DND-41 (cell line): ENCODE measurements at regions not wholly inside any gene's neighbourhood (a gene's known extent, or its start where the extent isn't known, plus 50 kb on each side); places are given as distances from the start of the nearest gene placed in this dataset.
A peak's percentile ranks its signal among the peaks of the same experiment; 100 is the strongest.
"Not testable (repeated sequence)": the region's sequence is repeated elsewhere in the genome, so short reads cannot be mapped to it uniquely, and the experiment has no call there.

Experiments used
- ATAC-seq: fragments of 200-7000 bp; cut with Tn5 transposase; 3 replicates; pipeline ENCODE4 v1.9.1; 2021; ENCODE audit warnings: low read depth; ENCODE audit not compliant: insufficient read depth
- DNase-seq: peaks from one replicate; pipeline ENCODE4 v3.0.0-alpha.2; 2020
- H2AFZ ChIP-seq: 2 replicates; pipeline ENCODE4 v1.6.0; 2012; ENCODE audit warnings: low read depth, low read length
- H3K27ac ChIP-seq: 2 replicates; pipeline ENCODE4 v1.5.1; 2012; ENCODE audit warnings: low read length, inconsistent platforms
- H3K27me3 ChIP-seq: fragments of 200-600 bp; sonication (generic); 2 replicates; pipeline ENCODE4 v1.6.0; 2012; ENCODE audit warnings: low read length, mild to moderate bottlenecking, inconsistent platforms; ENCODE audit not compliant: insufficient read depth, poor library complexity
- H3K36me3 ChIP-seq: 2 replicates; pipeline ENCODE4 v1.5.1; 2012; ENCODE audit warnings: low read length, inconsistent platforms; ENCODE audit not compliant: insufficient read depth
- H3K4me1 ChIP-seq: 2 replicates; pipeline ENCODE4 v1.5.1; 2012; ENCODE audit warnings: mild to moderate bottlenecking, low read length; ENCODE audit not compliant: insufficient read depth
- H3K4me2 ChIP-seq: 2 replicates; pipeline ENCODE4 v1.6.0; 2012; ENCODE audit warnings: mild to moderate bottlenecking, moderate library complexity, low read length, inconsistent platforms; ENCODE audit not compliant: insufficient read depth
- H3K4me3 ChIP-seq, 2 experiments: fragments of 200-600 bp in 1 of 2; shearing (Covaris generic) in 1 of 2; 2 replicates each; pipeline ENCODE4 v1.5.1; 2012 to 2016; ENCODE audit warnings: inconsistent platforms in 2 of 2, low read length in 2 of 2, mild to moderate bottlenecking in 2 of 2, low read depth in 1 of 2, moderate library complexity in 1 of 2
- H3K79me2 ChIP-seq: 2 replicates; pipeline ENCODE4 v1.6.0; 2012; ENCODE audit warnings: low read length, inconsistent platforms; ENCODE audit not compliant: insufficient read depth
- H3K9ac ChIP-seq: 2 replicates; pipeline ENCODE4 v1.6.0; 2012; ENCODE audit warnings: low read depth, mild to moderate bottlenecking, inconsistent platforms, low read length, moderate library complexity
- H3K9me3 ChIP-seq: 2 replicates; pipeline ENCODE4 v1.5.1; 2012; ENCODE audit warnings: low read length, moderate library complexity, mild to moderate bottlenecking, inconsistent platforms; ENCODE audit not compliant: insufficient read depth, severe bottlenecking
- H4K20me1 ChIP-seq: 2 replicates; pipeline ENCODE4 v1.6.0; 2012; ENCODE audit warnings: low read length; ENCODE audit not compliant: insufficient read depth
- CTCF ChIP-seq: IDR thresholded peaks from 2 replicates; pipeline ENCODE4 v1.5.1; 2012; ENCODE audit warnings: borderline replicate concordance, low read length, moderate library complexity, mild to moderate bottlenecking; ENCODE audit not compliant: poor library complexity, severe bottlenecking; ENCODE audit errors: extremely low read depth
- EZH2 ChIP-seq: IDR thresholded peaks from 3 replicates; pipeline ENCODE4 v1.6.1; 2012; ENCODE audit warnings: borderline replicate concordance, low read depth, mild to moderate bottlenecking, moderate library complexity, low read length, inconsistent platforms; ENCODE audit not compliant: severe bottlenecking

- no peak overlapping the region for H2AFZ ChIP-seq
- no peak overlapping the region for H3K27ac ChIP-seq
- no peaks in the 10 kb centered on the region for H3K27me3 ChIP-seq
- H4K20me1 ChIP-seq: no peaks in the 10 kb centered on the region
- TF ChIP-seq CTCF: no peak
- no peak for TF ChIP-seq EZH2
- H3K9ac ChIP-seq: no peak overlapping the region
- no peak for ATAC-seq
- no peaks in the 10 kb centered on the region for H3K79me2 ChIP-seq
- H3K9me3 ChIP-seq: peaks cover 8% of the 10 kb centered on the region
- H3K4me3 ChIP-seq: no peak overlapping the region
- no peaks in the 10 kb centered on the region for H3K4me1 ChIP-seq
- no peaks in the 10 kb centered on the region for H3K36me3 ChIP-seq
- no peak overlapping the region for H3K4me2 ChIP-seq
- DNase-seq: no peak
Observed at GRCh38 chr7:138324941-138325340, 135.1 kb upstream of the TRIM24 start.

GRCh38 chr7:138325434-138325833 lies 134.6 kb upstream of the TRIM24 start:
- Histone ChIP-seq H3K9ac (no peak overlapping the region), H3K27me3 (no peaks in the 10 kb centered on the region), H2AFZ (no peak overlapping the region), H3K9me3 (peaks cover 8% of the 10 kb centered on the region), H3K4me2 (no peak overlapping the region), H3K27ac (no peak overlapping the region), H3K36me3 (no peaks in the 10 kb centered on the region), H3K4me3 (no peak overlapping the region), H3K79me2 (no peaks in the 10 kb centered on the region), H4K20me1 (no peaks in the 10 kb centered on the region), H3K4me1 (no peaks in the 10 kb centered on the region)
- TF ChIP-seq EZH2 (no peak), CTCF (no peak)
- no peak for ATAC-seq
- no peak for DNase-seq

- DNase-seq (no peak), ATAC-seq (no peak)
- TF ChIP-seq EZH2: no peak
- no peak for TF ChIP-seq CTCF
- Histone ChIP-seq H2AFZ (no peak overlapping the region), H3K79me2 (no peaks in the 10 kb centered on the region), H3K9ac (no peak overlapping the region), H3K4me2 (no peak overlapping the region), H3K4me1 (no peaks in the 10 kb centered on the region), H3K27me3 (no peaks in the 10 kb centered on the region), H3K9me3 (peaks cover 8% of the 10 kb centered on the region), H3K36me3 (no peaks in the 10 kb centered on the region), H3K4me3 (no peak overlapping the region), H4K20me1 (no peaks in the 10 kb centered on the region), H3K27ac (no peak overlapping the region)
Observed at GRCh38 chr7:138328215-138328614, 131.8 kb upstream of the TRIM24 start.

GRCh38 chr7:138332850-138333249 lies 127.2 kb upstream of the TRIM24 start:
- not testable (repeated sequence) for H3K4me3 ChIP-seq, H2AFZ ChIP-seq, H3K9me3 ChIP-seq, H4K20me1 ChIP-seq, H3K79me2 ChIP-seq, H3K36me3 ChIP-seq, H3K9ac ChIP-seq, ATAC-seq, H3K4me2 ChIP-seq, H3K4me1 ChIP-seq, H3K27ac ChIP-seq, H3K27me3 ChIP-seq
- peak; percentile 11 for DNase-seq
